Nucleus accumbens (tissue), 56 donors: ENCODE measurements at regions not wholly inside any gene's neighbourhood (a gene's known extent, or its start where the extent isn't known, plus 50 kb on each side); places are given as distances from the start of the nearest gene placed in this dataset.
A peak's percentile ranks its signal among the peaks of the same experiment; 100 is the strongest.

ENCODE experiments used
- DNase-seq, 56 donors: peaks; one replicate each; lab custom pipeline; 2025; lab: John Stamatoyannopoulos, UW

DNA sequence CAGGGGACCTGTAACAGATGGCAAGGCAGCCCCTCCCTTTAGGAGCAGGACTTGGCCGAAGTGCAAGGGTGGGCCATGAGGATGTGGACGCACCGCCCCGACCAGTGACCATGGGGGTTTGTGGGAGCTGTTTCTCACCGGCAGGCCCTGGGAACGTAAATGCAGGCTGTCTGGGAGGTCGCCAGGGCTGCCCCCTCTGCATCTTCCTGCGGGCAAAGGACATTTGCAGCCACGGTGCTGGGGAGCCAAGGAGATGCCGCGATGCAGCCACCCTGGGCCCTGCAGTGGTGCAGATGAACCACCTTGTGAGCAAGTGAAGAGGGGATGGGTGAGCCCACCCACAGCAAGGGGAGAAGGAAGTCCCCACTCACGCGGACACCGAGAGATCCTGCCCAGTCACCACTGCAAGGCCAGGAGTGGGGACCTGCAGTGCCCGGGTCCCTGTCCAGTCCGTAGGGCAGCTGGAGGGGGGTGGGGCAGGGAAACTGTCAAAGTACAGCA lies 121.1 kb downstream of the SIK1 start:
- DNase-seq: no peak

GRCh38 chr21:43305336-43305665 lies 121.6 kb downstream of the SIK1 start:
- DNase-seq: no peak

GRCh38 chr21:43304621-43305335 lies 122.2 kb downstream of the SIK1 start:
- no peak for DNase-seq

- DNase-seq: no peak
Measured at GRCh38 chr21:43304206-43304605, 122.7 kb downstream of the SIK1 start.

GRCh38 chr21:43303275-43304178 lies 123.4 kb downstream of the SIK1 start:
- no peak for DNase-seq

DNA sequence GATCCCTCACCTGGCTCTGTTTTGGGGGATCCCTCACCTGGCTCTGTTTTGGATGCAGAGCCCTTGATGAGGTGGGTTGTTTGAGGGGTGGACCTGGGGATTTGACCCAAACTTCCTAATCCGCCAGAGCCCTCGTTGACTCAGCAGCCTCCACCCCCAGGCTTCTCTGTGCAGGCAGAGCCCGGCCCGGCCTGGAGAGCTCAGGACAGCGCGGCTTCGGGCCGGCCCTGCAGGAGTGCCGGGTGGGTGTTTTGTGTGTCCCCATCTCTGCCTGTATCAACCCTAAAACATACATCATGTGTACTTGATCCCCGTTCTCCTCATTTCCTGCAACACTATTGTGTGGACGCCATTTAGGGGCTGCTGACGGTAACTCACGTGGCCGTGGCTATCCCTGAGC lies 124.2 kb downstream of the SIK1 start:
- DNase-seq: no peak

- DNase-seq: no peak
Measured at GRCh38 chr21:43302062-43302700, 124.8 kb downstream of the SIK1 start.

DNA sequence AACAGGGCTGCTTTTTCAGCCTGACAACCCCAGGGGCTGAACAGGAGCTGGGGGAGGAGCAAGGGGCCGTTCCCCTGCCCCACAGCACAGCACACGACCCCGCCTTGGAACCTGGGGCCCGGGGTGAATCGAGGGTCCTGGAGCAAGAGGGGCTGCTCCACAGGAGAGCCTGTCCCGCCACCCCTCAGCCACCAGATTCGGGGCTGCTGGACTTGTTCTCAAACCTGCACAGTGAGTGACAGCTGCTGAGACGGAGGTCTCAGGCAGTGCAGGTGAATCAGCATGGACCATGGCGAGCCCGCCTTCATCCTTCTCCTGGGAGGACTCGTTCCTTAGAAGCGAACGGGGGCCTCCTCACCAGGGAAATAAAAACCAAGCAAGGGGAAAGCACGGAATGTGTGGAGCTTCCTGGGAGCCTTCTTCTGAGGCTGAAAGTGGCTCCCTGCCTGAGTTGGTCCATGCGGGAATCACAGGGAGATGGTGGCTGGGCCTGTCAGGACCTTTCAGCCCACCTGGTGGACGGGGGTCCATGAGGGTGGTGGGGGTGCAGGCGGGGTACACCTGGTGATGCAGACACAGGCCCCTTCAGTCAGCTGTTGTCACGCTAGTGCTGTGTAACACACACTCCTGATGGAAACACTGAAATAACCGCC lies 125.4 kb downstream of the SIK1 start:
- no peak for DNase-seq

GRCh38 chr21:43300496-43301408 lies 126.2 kb downstream of the SIK1 start:
- no peak for DNase-seq

DNA sequence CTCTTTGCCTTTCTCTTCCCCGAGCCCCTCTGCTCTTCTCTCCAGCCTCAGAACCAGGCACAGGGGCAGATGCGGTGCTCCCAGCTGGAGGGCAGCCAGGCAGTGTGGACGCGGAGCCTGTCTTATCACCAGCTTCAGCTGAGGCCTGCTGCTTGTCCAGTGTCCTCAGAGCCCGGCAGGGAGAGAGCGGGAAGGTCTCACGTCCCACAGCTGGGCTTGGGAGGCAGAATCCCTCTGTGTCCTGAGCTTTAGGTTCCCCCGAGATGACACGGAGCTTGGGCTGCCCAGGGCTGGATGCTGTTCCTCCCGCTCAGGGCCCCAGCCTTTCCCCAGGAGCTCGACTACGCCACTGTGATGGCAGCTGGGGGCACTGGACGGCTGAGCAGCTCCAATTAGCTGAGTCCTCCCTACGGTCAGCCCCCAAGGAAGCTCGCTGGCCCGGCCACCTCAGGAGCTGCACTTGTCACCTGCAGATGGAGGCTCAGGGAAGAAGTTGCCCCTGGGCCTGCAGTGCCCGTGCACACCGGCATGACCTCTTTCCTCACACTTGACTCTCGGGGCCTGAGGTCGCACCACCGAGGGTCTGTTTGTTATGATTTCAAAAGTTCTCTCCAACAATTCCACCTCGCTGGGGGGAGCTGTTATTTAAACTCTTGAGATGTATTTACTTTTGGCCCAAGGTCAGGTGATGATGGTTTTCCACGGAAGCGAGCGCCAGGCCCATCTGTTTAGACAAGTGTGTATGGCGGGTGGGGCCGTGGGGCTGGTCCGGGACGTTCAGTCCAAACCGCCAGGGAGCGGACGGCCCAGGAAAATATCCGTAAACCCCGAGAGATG lies 127.3 kb downstream of the SIK1 start:
- DNase-seq: no peak

DNA sequence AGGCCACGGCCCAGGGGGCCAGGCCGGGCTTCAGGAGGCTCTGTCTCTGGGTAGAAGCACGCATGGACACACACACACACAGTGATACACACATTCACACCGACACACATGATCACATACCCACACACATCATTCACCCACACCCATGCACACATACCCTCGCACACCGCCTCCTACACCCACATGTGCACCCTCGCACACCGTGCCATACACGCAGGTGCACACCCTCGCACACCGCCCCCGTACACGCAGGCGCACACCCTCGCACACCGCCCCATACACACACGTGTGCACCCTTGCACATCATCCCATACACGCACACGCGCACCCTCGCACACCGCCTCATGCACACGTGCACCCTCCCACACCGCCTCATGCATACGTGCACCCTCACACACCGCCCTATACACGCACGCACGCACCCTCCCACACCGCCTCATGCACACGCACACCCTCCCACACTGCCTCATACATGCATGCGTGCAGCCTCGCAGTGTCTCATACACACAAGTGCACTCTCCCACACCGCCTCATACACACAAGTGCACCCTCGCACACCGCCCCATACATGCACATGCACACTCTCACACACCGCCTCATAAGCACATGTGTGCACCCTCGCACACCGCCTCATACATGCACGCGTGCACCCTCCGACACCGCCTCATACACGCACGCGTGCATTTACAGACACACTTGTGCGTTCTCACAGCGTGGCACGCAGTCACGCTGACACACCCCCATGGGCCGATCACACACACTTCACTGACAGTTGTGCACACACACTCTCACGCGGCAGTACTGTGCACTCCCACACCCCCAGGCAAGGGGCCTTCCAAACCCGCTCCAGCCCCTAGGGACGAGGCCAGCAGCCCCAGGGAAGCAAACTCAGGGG lies 128.1 kb downstream of the SIK1 start:
- no peak for DNase-seq

GRCh38 chr21:43297989-43298388 lies 128.9 kb downstream of the SIK1 start:
- DNase-seq: no peak

DNA sequence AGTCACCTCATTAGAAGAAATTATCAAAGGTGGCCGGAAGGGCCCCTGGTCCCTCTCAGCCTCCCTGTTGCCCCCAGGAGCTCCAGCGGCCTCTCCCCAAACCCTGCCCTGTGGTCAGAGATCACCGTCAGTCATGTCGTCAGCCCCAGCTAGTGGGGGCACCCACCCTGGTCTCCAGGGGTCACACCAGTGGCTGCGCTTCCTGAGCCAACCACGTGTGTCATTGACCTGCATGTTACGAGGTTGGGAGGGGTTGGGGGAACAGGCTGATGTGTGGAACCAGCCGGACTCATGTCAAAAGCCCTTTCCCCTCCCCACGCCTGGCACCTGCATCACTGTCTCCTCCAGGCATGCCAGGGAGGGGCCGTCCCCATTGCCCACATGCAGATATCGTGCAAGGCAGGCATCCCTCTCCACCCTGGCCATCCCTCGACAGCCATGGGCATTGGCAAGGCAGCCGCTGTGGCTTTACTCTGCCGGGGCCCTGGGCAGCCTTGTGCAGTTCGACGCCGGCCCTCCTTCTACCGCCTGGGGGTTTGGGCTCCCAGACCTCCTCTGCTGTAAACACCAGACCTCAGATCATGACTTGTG lies 128.7 kb downstream of the CRYAA start:
- no peak for DNase-seq

GRCh38 chr21:43295066-43295958 lies 126.5 kb downstream of the CRYAA start:
- no peak for DNase-seq

- peak in 2 of 56 donors; percentile 7 to 16 for DNase-seq
Measured at GRCh38 chr21:43294194-43294902, 125.5 kb downstream of the CRYAA start.

- DNase-seq: no peak
Measured at GRCh38 chr21:43292866-43293142, 124.0 kb downstream of the CRYAA start.
